SK-N-MC (cell line): ENCODE measurements at regions not wholly inside any gene's neighbourhood (a gene's known extent, or its start where the extent isn't known, plus 50 kb on each side); places are given as distances from the start of the nearest gene placed in this dataset.

Experiments used
- DNase-seq: peaks from one replicate; pipeline ENCODE4 v3.0.0-alpha.2; 2011; ENCODE audit warnings: low read depth, low spot score
- H3K27ac ChIP-seq: fragments of 200-600 bp; sonication (generic); 2 replicates; pipeline ENCODE4 v1.5.1; 2016; ENCODE audit warnings: mixed run types
- H3K36me3 ChIP-seq: fragments of 200-600 bp; sonication (generic); 2 replicates; pipeline ENCODE4 v1.6.1; 2017; ENCODE audit warnings: antibody characterized with exemption, low read length, mixed read lengths; ENCODE audit not compliant: insufficient read depth
- H3K4me3 ChIP-seq: fragments of 200-600 bp; sonication (generic); 2 replicates; pipeline ENCODE4 v1.5.1; 2016
- H3K9ac ChIP-seq: fragments of 200-600 bp; sonication (generic); 2 replicates; pipeline ENCODE4 v1.8.0; 2017; ENCODE audit warnings: mixed run types, mixed read lengths; ENCODE audit not compliant: insufficient read length
- H3K9me3 ChIP-seq: fragments of 200-600 bp; sonication (generic); 2 replicates; pipeline ENCODE4 v1.6.1; 2017; ENCODE audit warnings: low read depth, mild to moderate bottlenecking, antibody characterized with exemption, low read length, moderate library complexity, mixed read lengths
- EZH2 ChIP-seq: fragments of 200-600 bp; sonication (generic); IDR thresholded peaks from one replicate; pipeline ENCODE4 v1.6.1; 2017; ENCODE audit warnings: antibody characterized with exemption
- FOXP2 ChIP-seq: optimal IDR thresholded peaks from 2 replicates; pipeline ENCODE3; 2011; ENCODE audit warnings: mild to moderate bottlenecking, moderate library complexity; ENCODE audit not compliant: insufficient read depth; ENCODE audit errors: extremely low read length, control extremely low read depth
- POLR2AphosphoS5 ChIP-seq: IDR thresholded peaks from 2 replicates; pipeline ENCODE4 v1.6.1; 2012; ENCODE audit warnings: mild to moderate bottlenecking, low read depth, low read length, borderline replicate concordance

- Histone ChIP-seq H3K4me3 (no peak overlapping the region), H3K9ac (no peak overlapping the region), H3K9me3 (no peaks in the 10 kb centered on the region), H3K27ac (no peak overlapping the region), H3K36me3 (no peaks in the 10 kb centered on the region)
- TF ChIP-seq FOXP2 = no peak
- TF ChIP-seq EZH2 = no peak
- no peak for TF ChIP-seq POLR2AphosphoS5
- DNase-seq = no peak
These were observed 299.2 kb upstream of the ZNF608 start for GRCh38 chr5:125045646-125046045.

- Histone ChIP-seq H3K4me3 (no peak overlapping the region), H3K27ac (no peak overlapping the region), H3K9me3 (no peaks in the 10 kb centered on the region), H3K9ac (no peak overlapping the region), H3K36me3 (no peaks in the 10 kb centered on the region)
- TF ChIP-seq POLR2AphosphoS5 (no peak), EZH2 (no peak), FOXP2 (no peak)
- DNase-seq = no peak
These were observed 300.4 kb upstream of the ZNF608 start for GRCh38 chr5:125046838-125047237.

GRCh38 chr5:125047871-125048270 is 301.4 kb upstream of the ZNF608 start:
- Histone ChIP-seq H3K36me3 (no peaks in the 10 kb centered on the region), H3K9ac (no peak overlapping the region), H3K9me3 (no peaks in the 10 kb centered on the region), H3K4me3 (no peak overlapping the region), H3K27ac (no peak overlapping the region)
- no peak for TF ChIP-seq POLR2AphosphoS5
- no peak for TF ChIP-seq EZH2
- no peak for TF ChIP-seq FOXP2
- no peak for DNase-seq

GRCh38 chr5:125049721-125050702 is 303.6 kb upstream of the ZNF608 start:
- Histone ChIP-seq H3K9ac (no peak overlapping the region), H3K36me3 (no peaks in the 10 kb centered on the region), H3K4me3 (no peak overlapping the region), H3K27ac (no peak overlapping the region), H3K9me3 (no peaks in the 10 kb centered on the region)
- no peak for TF ChIP-seq POLR2AphosphoS5
- TF ChIP-seq FOXP2 = no peak
- TF ChIP-seq EZH2 = no peak
- DNase-seq = no peak

GRCh38 chr5:125050926-125051325 is 304.5 kb upstream of the ZNF608 start:
- Histone ChIP-seq H3K4me3 (no peak overlapping the region), H3K9me3 (no peaks in the 10 kb centered on the region), H3K36me3 (no peaks in the 10 kb centered on the region), H3K27ac (no peak overlapping the region), H3K9ac (no peak overlapping the region)
- TF ChIP-seq EZH2 = no peak
- no peak for TF ChIP-seq POLR2AphosphoS5
- no peak for TF ChIP-seq FOXP2
- no peak for DNase-seq

GRCh38 chr5:125052584-125052983 is 306.1 kb upstream of the ZNF608 start:
- Histone ChIP-seq H3K9ac (no peak overlapping the region), H3K27ac (no peak overlapping the region), H3K9me3 (no peaks in the 10 kb centered on the region), H3K4me3 (no peak overlapping the region), H3K36me3 (no peaks in the 10 kb centered on the region)
- DNase-seq = no peak
- TF ChIP-seq FOXP2 (no peak), POLR2AphosphoS5 (no peak), EZH2 (no peak)

GRCh38 chr5:125053179-125053578 is 306.7 kb upstream of the ZNF608 start:
- no peaks in the 10 kb centered on the region for H3K9me3 ChIP-seq
- DNase-seq = no peak
- H3K36me3 ChIP-seq = no peaks in the 10 kb centered on the region
- H3K9ac ChIP-seq = no peak overlapping the region
- no peak overlapping the region for H3K4me3 ChIP-seq
- TF ChIP-seq POLR2AphosphoS5 = no peak
- TF ChIP-seq FOXP2 = no peak
- no peak for TF ChIP-seq EZH2
- H3K27ac ChIP-seq = no peak overlapping the region

GRCh38 chr5:125054146-125054545 is 307.7 kb upstream of the ZNF608 start:
- no peaks in the 10 kb centered on the region for H3K9me3 ChIP-seq
- no peak for DNase-seq
- no peak overlapping the region for H3K27ac ChIP-seq
- H3K36me3 ChIP-seq = no peaks in the 10 kb centered on the region
- H3K9ac ChIP-seq = no peak overlapping the region
- H3K4me3 ChIP-seq = no peak overlapping the region
- TF ChIP-seq EZH2 (no peak), POLR2AphosphoS5 (no peak), FOXP2 (no peak)
